ENCODE measurements at regions not wholly inside any gene's neighbourhood (a gene's known extent, or its start where the extent isn't known, plus 50 kb on each side); places are given as distances from the start of the nearest gene placed in this dataset.

DNA sequence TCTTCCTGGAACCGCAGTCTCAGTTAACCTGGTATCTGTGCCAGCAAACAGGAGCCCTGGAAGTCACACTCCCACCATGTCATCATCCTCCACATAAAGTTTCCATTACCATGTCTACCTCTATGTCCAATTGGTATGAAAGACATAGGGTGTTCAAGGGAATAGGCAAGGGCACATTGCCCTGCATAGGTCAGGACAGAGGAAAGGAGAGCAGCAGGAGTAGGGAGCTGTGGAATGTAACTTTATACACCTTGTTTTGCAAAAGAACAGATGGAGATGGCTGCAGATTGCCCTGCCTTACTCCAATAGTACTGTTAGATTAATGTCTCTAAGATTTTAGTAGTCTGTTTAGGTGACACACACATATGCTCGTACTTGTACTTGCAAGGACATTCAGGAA is 1056.4 kb downstream of the NTRK3 start:
- Histone ChIP-seq H3K27me3 (ENCODE audit: control insufficient read depth in 1 of 2, insufficient read depth in 1 of 2, low read length in 2 of 2) (no peaks in the 10 kb centered on the region), H3K23ac (ENCODE audit: low read length in 2 of 2) (no peak overlapping the region), H3K36me3 (ENCODE audit: control insufficient read depth in 1 of 2, insufficient read depth in 2 of 2, low read depth in 1 of 2, low read length in 2 of 2) (no peaks in the 10 kb centered on the region), H3K18ac (ENCODE audit: low read depth in 1 of 2, low read length in 2 of 2) (no peak overlapping the region), H2BK15ac (ENCODE audit: low read depth, poor library complexity, severe bottlenecking) (no peak overlapping the region), H3K9me3 (ENCODE audit: control insufficient read depth, low read length) (peaks cover 2% of the 10 kb centered on the region), H2BK5ac (ENCODE audit: low read depth, low read length, poor library complexity, severe bottlenecking) (no peak overlapping the region), H3K4ac (ENCODE audit: low read depth in 1 of 2, low read length in 2 of 2) (no peak overlapping the region), H2BK12ac (ENCODE audit: low read length in 2 of 2) (no peak overlapping the region), H3K27ac (ENCODE audit: low read length, poor library complexity, severe bottlenecking) (no peak overlapping the region), H2BK120ac (ENCODE audit: low read depth, low read length) (no peak overlapping the region), H3K4me2 (ENCODE audit: low read length, poor library complexity, severe bottlenecking) (no peak overlapping the region), H3K79me1 (replicated peaks; ENCODE audit: low read length, poor library complexity, severe bottlenecking) (no peaks in the 10 kb centered on the region), H3K9ac (ENCODE audit: low read length) (no peak overlapping the region), H3K4me1 (ENCODE audit: control insufficient read depth, insufficient read depth, low read depth, low read length) (no peaks in the 10 kb centered on the region), H3K4me3 (ENCODE audit: insufficient read depth in 1 of 2, low read depth in 1 of 2, low read length in 2 of 2) (no peak overlapping the region), H3K14ac (ENCODE audit: low read length in 2 of 2) (no peak overlapping the region), H2AK5ac (ENCODE audit: low read length, severe bottlenecking) (no peak overlapping the region), H4K91ac (ENCODE audit: low read length) (no peak overlapping the region), H4K8ac (ENCODE audit: low read length) (no peak overlapping the region), H2AFZ (ENCODE audit: low read depth, low read length) (no peak overlapping the region)
- WGBS, result 100% methylated on average over 1 of the region's 2 CpGs
- no peak for DNase-seq

DNA sequence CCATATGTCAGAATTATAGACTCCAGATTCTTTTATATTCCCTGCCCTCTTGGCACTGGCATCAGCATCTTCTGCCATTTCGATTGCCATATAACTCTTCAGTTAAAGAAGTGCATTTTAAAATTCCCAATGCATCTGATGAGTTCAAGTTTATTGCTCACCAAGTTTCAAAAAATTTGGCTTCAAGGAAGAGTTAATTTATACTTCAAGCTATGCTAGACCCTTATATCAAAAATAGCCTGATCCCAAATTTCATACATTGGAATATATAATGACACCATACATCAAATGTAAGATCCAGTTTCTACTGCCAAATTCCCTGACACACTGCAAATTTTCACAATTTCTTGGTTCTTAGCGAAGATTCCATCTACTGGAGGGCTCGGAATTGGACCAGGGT is 1058.6 kb downstream of the NTRK3 start:
- no peak for DNase-seq
- Histone ChIP-seq H3K27ac (ENCODE audit: low read length, poor library complexity, severe bottlenecking) (no peak overlapping the region), H3K27me3 (ENCODE audit: control insufficient read depth in 1 of 2, insufficient read depth in 1 of 2, low read length in 2 of 2) (no peaks in the 10 kb centered on the region), H3K4me2 (ENCODE audit: low read length, poor library complexity, severe bottlenecking) (no peak overlapping the region), H3K4me3 (ENCODE audit: insufficient read depth in 1 of 2, low read depth in 1 of 2, low read length in 2 of 2) (no peak overlapping the region), H2BK5ac (ENCODE audit: low read depth, low read length, poor library complexity, severe bottlenecking) (no peak overlapping the region), H3K14ac (ENCODE audit: low read length in 2 of 2) (no peak overlapping the region), H3K18ac (ENCODE audit: low read depth in 1 of 2, low read length in 2 of 2) (no peak overlapping the region), H2BK15ac (ENCODE audit: low read depth, poor library complexity, severe bottlenecking) (no peak overlapping the region), H2AK5ac (ENCODE audit: low read length, severe bottlenecking) (no peak overlapping the region), H4K91ac (ENCODE audit: low read length) (no peak overlapping the region), H2AFZ (ENCODE audit: low read depth, low read length) (no peak overlapping the region), H3K9ac (ENCODE audit: low read length) (no peak overlapping the region), H4K8ac (ENCODE audit: low read length) (no peak overlapping the region), H3K23ac (ENCODE audit: low read length in 2 of 2) (no peak overlapping the region), H3K4ac (ENCODE audit: low read depth in 1 of 2, low read length in 2 of 2) (no peak overlapping the region), H3K4me1 (ENCODE audit: control insufficient read depth, insufficient read depth, low read depth, low read length) (no peaks in the 10 kb centered on the region), H3K79me1 (replicated peaks; ENCODE audit: low read length, poor library complexity, severe bottlenecking) (no peaks in the 10 kb centered on the region), H3K36me3 (ENCODE audit: control insufficient read depth in 1 of 2, insufficient read depth in 2 of 2, low read depth in 1 of 2, low read length in 2 of 2) (no peaks in the 10 kb centered on the region), H3K9me3 (ENCODE audit: control insufficient read depth, low read length) (peaks cover 2% of the 10 kb centered on the region), H2BK12ac (ENCODE audit: low read length in 2 of 2) (no peak overlapping the region), H2BK120ac (ENCODE audit: low read depth, low read length) (no peak overlapping the region)
- 97% methylated on average over 3 of the region's 3 CpGs for WGBS

DNA sequence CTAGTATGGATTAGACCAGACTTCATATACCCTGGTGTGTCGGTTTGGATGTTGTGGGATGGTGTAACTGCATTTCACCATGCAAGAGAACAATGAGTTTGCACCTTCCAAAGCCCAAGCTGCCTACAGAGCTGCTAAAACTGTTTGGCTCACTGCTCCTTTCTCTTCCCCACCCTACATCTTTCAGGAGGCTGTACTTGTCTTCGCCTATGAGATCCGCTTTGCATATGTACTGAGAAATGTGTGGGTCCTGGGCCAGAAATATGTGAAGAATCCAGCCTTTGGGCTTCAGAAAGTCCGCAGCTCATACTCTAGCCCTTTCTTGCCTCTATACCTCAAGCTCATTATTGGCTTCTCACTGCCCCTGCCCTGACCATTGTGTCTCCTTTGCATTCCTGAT is 1060.0 kb downstream of the NTRK3 start:
- H3K4me3 ChIP-seq (ENCODE audit: insufficient read depth in 1 of 2, low read depth in 1 of 2, low read length in 2 of 2), result no peak overlapping the region
- no peak overlapping the region for H4K8ac ChIP-seq (ENCODE audit: low read length)
- no peak overlapping the region for H2BK5ac ChIP-seq (ENCODE audit: low read depth, low read length, poor library complexity, severe bottlenecking)
- H3K79me1 ChIP-seq (replicated peaks; ENCODE audit: low read length, poor library complexity, severe bottlenecking), result no peaks in the 10 kb centered on the region
- no peak overlapping the region for H3K14ac ChIP-seq (ENCODE audit: low read length in 2 of 2)
- H2AK5ac ChIP-seq (ENCODE audit: low read length, severe bottlenecking), result no peak overlapping the region
- no peaks in the 10 kb centered on the region for H3K36me3 ChIP-seq (ENCODE audit: control insufficient read depth in 1 of 2, insufficient read depth in 2 of 2, low read depth in 1 of 2, low read length in 2 of 2)
- H3K4me2 ChIP-seq (ENCODE audit: low read length, poor library complexity, severe bottlenecking), result no peak overlapping the region
- H2AFZ ChIP-seq (ENCODE audit: low read depth, low read length), result peak overlapping the region; percentile 46
- 87% methylated on average over 3 of the region's 4 CpGs for WGBS
- no peak overlapping the region for H3K18ac ChIP-seq (ENCODE audit: low read depth in 1 of 2, low read length in 2 of 2)
- H3K27me3 ChIP-seq (ENCODE audit: control insufficient read depth in 1 of 2, insufficient read depth in 1 of 2, low read length in 2 of 2), result no peaks in the 10 kb centered on the region
- no peak overlapping the region for H3K23ac ChIP-seq (ENCODE audit: low read length in 2 of 2)
- no peak overlapping the region for H2BK15ac ChIP-seq (ENCODE audit: low read depth, poor library complexity, severe bottlenecking)
- no peak overlapping the region for H3K4ac ChIP-seq (ENCODE audit: low read depth in 1 of 2, low read length in 2 of 2)
- peaks cover 2% of the 10 kb centered on the region for H3K9me3 ChIP-seq (ENCODE audit: control insufficient read depth, low read length)
- no peak overlapping the region for H3K9ac ChIP-seq (ENCODE audit: low read length)
- no peak overlapping the region for H2BK120ac ChIP-seq (ENCODE audit: low read depth, low read length)
- H2BK12ac ChIP-seq (ENCODE audit: low read length in 2 of 2), result no peak overlapping the region
- no peaks in the 10 kb centered on the region for H3K4me1 ChIP-seq (ENCODE audit: control insufficient read depth, insufficient read depth, low read depth, low read length)
- no peak for DNase-seq
- H4K91ac ChIP-seq (ENCODE audit: low read length), result no peak overlapping the region
- no peak overlapping the region for H3K27ac ChIP-seq (ENCODE audit: low read length, poor library complexity, severe bottlenecking)

DNA sequence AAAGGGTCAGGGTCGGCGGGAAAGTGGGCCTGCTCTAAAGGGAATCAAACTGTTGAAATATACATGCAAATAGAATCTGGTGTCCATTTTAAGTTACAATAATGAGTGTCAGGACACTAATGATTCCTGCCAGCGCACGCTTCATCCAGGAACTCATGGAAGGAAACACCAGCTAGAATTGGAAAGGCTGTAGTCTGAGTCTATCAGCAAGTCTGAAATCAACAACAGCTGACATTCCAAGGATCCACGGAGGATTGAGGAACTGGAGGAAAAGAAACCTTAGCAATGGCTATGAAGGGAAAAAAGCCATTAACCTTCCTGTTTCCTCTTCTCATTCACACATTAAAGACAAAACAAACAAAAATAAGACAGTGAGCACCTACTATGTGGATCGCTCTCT is 1063.1 kb downstream of the NTRK3 start:
- H2AFZ ChIP-seq (ENCODE audit: low read depth, low read length), result no peak overlapping the region
- no peak overlapping the region for H4K8ac ChIP-seq (ENCODE audit: low read length)
- H3K9me3 ChIP-seq (ENCODE audit: control insufficient read depth, low read length), result peaks cover 2% of the 10 kb centered on the region
- no peaks in the 10 kb centered on the region for H3K79me1 ChIP-seq (replicated peaks; ENCODE audit: low read length, poor library complexity, severe bottlenecking)
- no peak overlapping the region for H3K9ac ChIP-seq (ENCODE audit: low read length)
- no peak overlapping the region for H2AK5ac ChIP-seq (ENCODE audit: low read length, severe bottlenecking)
- no peak overlapping the region for H2BK15ac ChIP-seq (ENCODE audit: low read depth, poor library complexity, severe bottlenecking)
- H3K23ac ChIP-seq (ENCODE audit: low read length in 2 of 2), result no peak overlapping the region
- H4K91ac ChIP-seq (ENCODE audit: low read length), result no peak overlapping the region
- no peak overlapping the region for H3K4me3 ChIP-seq (ENCODE audit: insufficient read depth in 1 of 2, low read depth in 1 of 2, low read length in 2 of 2)
- DNase-seq, result no peak
- H3K4me1 ChIP-seq (ENCODE audit: control insufficient read depth, insufficient read depth, low read depth, low read length), result no peaks in the 10 kb centered on the region
- no peak overlapping the region for H2BK12ac ChIP-seq (ENCODE audit: low read length in 2 of 2)
- H3K4me2 ChIP-seq (ENCODE audit: low read length, poor library complexity, severe bottlenecking), result no peak overlapping the region
- over 99% methylated on average over 6 of the region's 6 CpGs for WGBS
- H2BK5ac ChIP-seq (ENCODE audit: low read depth, low read length, poor library complexity, severe bottlenecking), result no peak overlapping the region
- H3K36me3 ChIP-seq (ENCODE audit: control insufficient read depth in 1 of 2, insufficient read depth in 2 of 2, low read depth in 1 of 2, low read length in 2 of 2), result no peaks in the 10 kb centered on the region
- no peak overlapping the region for H2BK120ac ChIP-seq (ENCODE audit: low read depth, low read length)
- no peak overlapping the region for H3K4ac ChIP-seq (ENCODE audit: low read depth in 1 of 2, low read length in 2 of 2)
- no peak overlapping the region for H3K14ac ChIP-seq (ENCODE audit: low read length in 2 of 2)
- no peak overlapping the region for H3K18ac ChIP-seq (ENCODE audit: low read depth in 1 of 2, low read length in 2 of 2)
- no peaks in the 10 kb centered on the region for H3K27me3 ChIP-seq (ENCODE audit: control insufficient read depth in 1 of 2, insufficient read depth in 1 of 2, low read length in 2 of 2)
- H3K27ac ChIP-seq (ENCODE audit: low read length, poor library complexity, severe bottlenecking), result no peak overlapping the region
